Dermis blood vessel endothelial cell (primary cell): ENCODE measurements at regions not wholly inside any gene's neighbourhood (a gene's known extent, or its start where the extent isn't known, plus 50 kb on each side); places are given as distances from the start of the nearest gene placed in this dataset.
A peak's percentile ranks its signal among the peaks of the same experiment; 100 is the strongest.

Experiments used
- DNase-seq: peaks from one replicate; pipeline ENCODE4 v3.0.0; 2010

- no peak for DNase-seq
These were observed 56.7 kb upstream of the TMEM248 start for GRCh38 chr7:66864294-66864693.

- no peak for DNase-seq
These were observed 55.6 kb upstream of the TMEM248 start for GRCh38 chr7:66865290-66865864.

GRCh38 chr7:66867198-66867790 lies 53.7 kb upstream of the TMEM248 start:
- DNase-seq, result peak; percentile 46

GRCh38 chr7:66869660-66870450 lies 51.2 kb upstream of the TMEM248 start:
- no peak for DNase-seq

GRCh38 chr7:66871076-66871475 lies 49.9 kb upstream of the TMEM248 start:
- peak; percentile 21 for DNase-seq
